HG02852 (cell line): ENCODE measurements at regions not wholly inside any gene's neighbourhood (a gene's known extent, or its start where the extent isn't known, plus 50 kb on each side); places are given as distances from the start of the nearest gene placed in this dataset.
A peak's percentile ranks its signal among the peaks of the same experiment; 100 is the strongest.

Experiments
- ATAC-seq: cut with Tn5 transposase; IDR thresholded peaks from one replicate; pipeline ENCODE4 v1.9.1; 2021; ENCODE audit warnings: mild to moderate bottlenecking, moderate library complexity; ENCODE audit not compliant: unreplicated experiment

- peak; percentile 80 for ATAC-seq
These were observed 180.4 kb upstream of the COL8A1 start for GRCh38 chr3:99458013-99458412.

GRCh38 chr3:99442599-99442998 is 195.8 kb upstream of the COL8A1 start:
- no peak for ATAC-seq

GRCh38 chr3:99439892-99440291 is 198.5 kb upstream of the COL8A1 start:
- no peak for ATAC-seq

- no peak for ATAC-seq
These were observed 204.2 kb upstream of the COL8A1 start for GRCh38 chr3:99434190-99434589.

- ATAC-seq = peak; percentile 84
These were observed 207.9 kb upstream of the COL8A1 start for GRCh38 chr3:99430348-99431134.

- no peak for ATAC-seq
These were observed 208.9 kb upstream of the COL8A1 start for GRCh38 chr3:99429502-99429901.

GRCh38 chr3:99425930-99426329 is 212.5 kb upstream of the COL8A1 start:
- ATAC-seq = no peak

- no peak for ATAC-seq
These were observed 219.3 kb upstream of the COL8A1 start for GRCh38 chr3:99419116-99419515.

- ATAC-seq = peak; percentile 81
These were observed 219.7 kb upstream of the COL8A1 start for GRCh38 chr3:99418709-99419108.

GRCh38 chr3:99418209-99418635 is 220.2 kb upstream of the COL8A1 start:
- peak; percentile 70 for ATAC-seq

GRCh38 chr3:99413504-99413903 is 224.9 kb upstream of the COL8A1 start:
- no peak for ATAC-seq

GRCh38 chr3:99410789-99411311 is 227.5 kb upstream of the COL8A1 start:
- peak; percentile 47 for ATAC-seq

- no peak for ATAC-seq
These were observed 228.4 kb upstream of the COL8A1 start for GRCh38 chr3:99409961-99410360.

GRCh38 chr3:99407257-99407656 is 231.1 kb upstream of the COL8A1 start:
- peak; percentile 75 for ATAC-seq

GRCh38 chr3:99402755-99403154 is 235.6 kb upstream of the COL8A1 start:
- no peak for ATAC-seq

- ATAC-seq = no peak
These were observed 238.0 kb upstream of the COL8A1 start for GRCh38 chr3:99400352-99400751.

GRCh38 chr3:99396651-99397275 is 241.6 kb upstream of the COL8A1 start:
- ATAC-seq = no peak

GRCh38 chr3:99394831-99395778 is 243.3 kb upstream of the COL8A1 start:
- no peak for ATAC-seq

GRCh38 chr3:99393961-99394360 is 244.4 kb upstream of the COL8A1 start:
- no peak for ATAC-seq

GRCh38 chr3:99388780-99389179 is 249.6 kb upstream of the COL8A1 start:
- ATAC-seq = no peak

- no peak for ATAC-seq
These were observed 253.8 kb upstream of the COL8A1 start for GRCh38 chr3:99384596-99384995.
